ENCODE measurements at regions not wholly inside any gene's neighbourhood (a gene's known extent, or its start where the extent isn't known, plus 50 kb on each side); places are given as distances from the start of the nearest gene placed in this dataset.
"Not testable (repeated sequence)": the region's sequence is repeated elsewhere in the genome, so short reads cannot be mapped to it uniquely, and the experiment has no call there.

DNA sequence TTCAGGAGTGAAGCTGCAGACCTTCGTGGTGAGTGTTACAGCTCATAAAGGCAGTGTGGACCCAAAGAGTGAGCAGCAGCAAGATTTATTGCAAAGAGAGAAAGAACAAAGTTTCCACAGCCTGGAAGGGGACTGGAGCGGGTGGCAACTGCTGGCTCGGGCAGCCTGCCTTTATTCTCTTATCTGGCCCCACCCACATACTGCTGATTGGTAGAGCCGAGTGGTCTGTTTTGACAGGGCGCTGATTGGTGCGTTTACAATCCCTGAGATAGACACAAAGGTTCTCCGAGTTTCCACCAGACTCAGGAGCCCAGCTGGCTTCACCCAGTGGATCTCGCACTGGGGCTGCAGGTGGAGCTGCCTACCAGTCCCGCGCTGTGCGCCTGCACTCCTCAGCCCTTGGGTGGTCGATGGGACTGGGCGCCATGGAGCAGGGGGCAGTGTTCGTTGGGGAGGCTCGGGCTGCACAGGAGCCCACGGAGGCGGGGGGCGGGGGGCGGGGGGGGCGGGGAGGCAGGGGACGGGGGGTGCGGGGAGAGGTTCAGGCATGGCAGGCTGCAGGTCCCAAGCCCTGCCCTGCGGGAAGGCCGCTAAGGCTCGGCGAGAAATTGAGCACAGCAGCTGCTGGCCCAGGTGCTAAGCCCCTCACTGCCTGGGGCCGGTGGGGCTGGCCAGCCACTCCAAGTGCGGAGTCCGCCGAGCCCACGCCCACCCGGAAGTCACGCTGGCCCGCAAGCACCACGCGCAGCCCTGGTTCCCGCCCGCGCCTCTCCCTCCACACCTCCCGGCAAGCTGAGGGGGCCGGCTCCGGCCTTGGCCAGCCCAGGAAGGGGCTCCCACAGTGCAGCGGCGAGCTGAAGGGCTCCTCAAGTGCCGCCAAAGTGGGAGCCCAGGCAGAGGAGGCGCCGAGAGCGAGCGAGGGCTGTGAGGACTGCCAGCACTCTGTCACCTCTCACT, 59.9 kb upstream of the EN2 start:
- TF ChIP-seq, protein P1, sequence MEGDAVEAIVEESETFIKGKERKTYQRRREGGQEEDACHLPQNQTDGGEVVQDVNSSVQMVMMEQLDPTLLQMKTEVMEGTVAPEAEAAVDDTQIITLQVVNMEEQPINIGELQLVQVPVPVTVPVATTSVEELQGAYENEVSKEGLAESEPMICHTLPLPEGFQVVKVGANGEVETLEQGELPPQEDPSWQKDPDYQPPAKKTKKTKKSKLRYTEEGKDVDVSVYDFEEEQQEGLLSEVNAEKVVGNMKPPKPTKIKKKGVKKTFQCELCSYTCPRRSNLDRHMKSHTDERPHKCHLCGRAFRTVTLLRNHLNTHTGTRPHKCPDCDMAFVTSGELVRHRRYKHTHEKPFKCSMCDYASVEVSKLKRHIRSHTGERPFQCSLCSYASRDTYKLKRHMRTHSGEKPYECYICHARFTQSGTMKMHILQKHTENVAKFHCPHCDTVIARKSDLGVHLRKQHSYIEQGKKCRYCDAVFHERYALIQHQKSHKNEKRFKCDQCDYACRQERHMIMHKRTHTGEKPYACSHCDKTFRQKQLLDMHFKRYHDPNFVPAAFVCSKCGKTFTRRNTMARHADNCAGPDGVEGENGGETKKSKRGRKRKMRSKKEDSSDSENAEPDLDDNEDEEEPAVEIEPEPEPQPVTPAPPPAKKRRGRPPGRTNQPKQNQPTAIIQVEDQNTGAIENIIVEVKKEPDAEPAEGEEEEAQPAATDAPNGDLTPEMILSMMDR (IDR thresholded peaks at IDR 0.05), result not testable (repeated sequence)
- TF ChIP-seq POLR2A (IDR thresholded peaks at IDR 0.05), result not testable (repeated sequence)

Measured in suprapubic skin (tissue), 3 donors.